WTC11 (cell line): ENCODE measurements at regions not wholly inside any gene's neighbourhood (a gene's known extent, or its start where the extent isn't known, plus 50 kb on each side); places are given as distances from the start of the nearest gene placed in this dataset.

ENCODE experiments used
- ATAC-seq: fragments of 200-7000 bp; cut with Tn5 transposase; 2 replicates; pipeline ENCODE4 v1.10.0; 2021; ENCODE audit warnings: mild to moderate bottlenecking, moderate library complexity
- CTCF ChIA-PET: fragments of 300-600 bp; sonication (Branson Sonifier 250); formaldehyde crosslinking; loops from one replicate; lab custom pipeline; 2021; ENCODE audit warnings: antibody characterized with exemption; lab: Charles Lee
- POLR2A ChIA-PET: fragments of 350-600 bp; sonication (Branson Sonifier 250); formaldehyde crosslinking; loops from one replicate; lab custom pipeline; 2021; ENCODE audit warnings: antibody characterized with exemption; lab: Charles Lee
- DNase-seq: peaks from one replicate; pipeline ENCODE4 v3.0.0; 2021; ENCODE audit warnings: low spot score
- H3K27ac Mint-ChIP-seq: 2 replicates; pipeline ENCODE4 v1.8.0; 2021; ENCODE audit warnings: mixed read lengths
- H3K27me3 Mint-ChIP-seq: 2 replicates; pipeline ENCODE4 v1.8.0; 2021; ENCODE audit warnings: low read depth, mild to moderate bottlenecking, moderate library complexity, mixed read lengths
- H3K36me3 Mint-ChIP-seq: 2 replicates; pipeline ENCODE4 v1.8.0; 2021; ENCODE audit warnings: mixed read lengths
- H3K4me1 Mint-ChIP-seq: 2 replicates; pipeline ENCODE4 v1.8.0; 2022; ENCODE audit warnings: mixed read lengths
- H3K4me3 Mint-ChIP-seq: 2 replicates; pipeline ENCODE4 v1.8.0; 2021; ENCODE audit warnings: mild to moderate bottlenecking, moderate library complexity, mixed read lengths
- H3K9me3 Mint-ChIP-seq: 2 replicates; pipeline ENCODE4 v1.8.0; 2021; ENCODE audit warnings: mixed read lengths
- FOXP1 ChIP-seq: sonication (generic); formaldehyde crosslinking; IDR thresholded peaks from 2 replicates; pipeline ENCODE4 v1.8.0; 2022; ENCODE audit warnings: missing genetic modification reagents, mild to moderate bottlenecking, moderate library complexity, borderline replicate concordance
- GABPB1 ChIP-seq: sonication (generic); formaldehyde crosslinking; IDR thresholded peaks from 2 replicates; pipeline ENCODE4 v1.8.1; 2023; ENCODE audit warnings: mild to moderate bottlenecking, missing genetic modification reagents
- GRHL2 ChIP-seq: fragments of 250-450 bp; sonication (Bioruptor Pico); IDR thresholded peaks from 2 replicates; pipeline ENCODE4 v1.8.0; 2022; ENCODE audit warnings: mild to moderate bottlenecking, moderate library complexity; ENCODE audit not compliant: insufficient replicate concordance, severe bottlenecking
- MXD4 ChIP-seq: fragments of 250-450 bp; sonication (Bioruptor Pico); IDR thresholded peaks from 2 replicates; pipeline ENCODE4 v1.8.0; 2021; ENCODE audit warnings: mild to moderate bottlenecking, moderate library complexity, borderline replicate concordance
- MYBL2 ChIP-seq: sonication (generic); formaldehyde crosslinking; IDR thresholded peaks from 2 replicates; pipeline ENCODE4 v1.8.1; 2023; ENCODE audit warnings: mild to moderate bottlenecking, moderate library complexity, missing genetic modification reagents
- NFE2L1 ChIP-seq: sonication (generic); formaldehyde crosslinking; IDR thresholded peaks from 2 replicates; pipeline ENCODE4 v1.8.1; 2023; ENCODE audit warnings: missing genetic modification reagents
- NR2C2 ChIP-seq: sonication (generic); formaldehyde crosslinking; IDR thresholded peaks from 2 replicates; pipeline ENCODE4 v1.8.0; 2022; ENCODE audit warnings: mild to moderate bottlenecking, missing genetic modification reagents
- SOX15 ChIP-seq: fragments of 250-450 bp; sonication (Bioruptor Pico); IDR thresholded peaks from 2 replicates; pipeline ENCODE4 v1.9.0; 2021; ENCODE audit warnings: mild to moderate bottlenecking
- SP1 ChIP-seq: sonication (generic); formaldehyde crosslinking; conservative IDR thresholded peaks from 2 replicates; pipeline ENCODE4 v1.8.1; 2022; ENCODE audit warnings: missing genetic modification reagents
- TEAD4 ChIP-seq: sonication (generic); formaldehyde crosslinking; IDR thresholded peaks from 2 replicates; pipeline ENCODE4 v1.8.0; 2022; ENCODE audit warnings: mild to moderate bottlenecking, missing genetic modification reagents
- ZNF232 ChIP-seq: sonication (generic); formaldehyde crosslinking; IDR thresholded peaks from 2 replicates; pipeline ENCODE4 v1.8.0; 2022; ENCODE audit warnings: mild to moderate bottlenecking, missing genetic modification reagents
- TF ChIP-seq, protein P1 (sequence below): sonication (generic); formaldehyde crosslinking; IDR thresholded peaks from 2 replicates; pipeline ENCODE4 v1.8.0; 2023; ENCODE audit warnings: missing genetic modification reagents, mild to moderate bottlenecking, borderline replicate concordance
- TF ChIP-seq, protein P2 (sequence below): fragments of 250-450 bp; sonication (Bioruptor Pico); conservative IDR thresholded peaks from 2 replicates; pipeline ENCODE4 v1.9.0; 2021; ENCODE audit warnings: mild to moderate bottlenecking
- TF ChIP-seq, protein P3 (sequence below): fragments of 250-450 bp; sonication (Bioruptor Pico); IDR thresholded peaks from 2 replicates; pipeline ENCODE4 v1.9.0; 2021; ENCODE audit warnings: mild to moderate bottlenecking
- TF ChIP-seq, protein P4 (sequence below): sonication (generic); formaldehyde crosslinking; conservative IDR thresholded peaks from 2 replicates; pipeline ENCODE4 v1.8.1; 2022; ENCODE audit warnings: mild to moderate bottlenecking, missing genetic modification reagents
- TF ChIP-seq, protein P5 (sequence below): sonication (generic); formaldehyde crosslinking; IDR thresholded peaks from 2 replicates; pipeline ENCODE4 v1.8.1; 2022; ENCODE audit warnings: low read depth, missing genetic modification reagents, borderline replicate concordance
- TF ChIP-seq, protein P6 (sequence below): fragments of 250-450 bp; sonication (Bioruptor Pico); IDR thresholded peaks from 2 replicates; pipeline ENCODE4 v1.9.0; 2021; ENCODE audit warnings: mild to moderate bottlenecking
- TF ChIP-seq, protein P7 (sequence below): sonication (generic); formaldehyde crosslinking; IDR thresholded peaks from 2 replicates; pipeline ENCODE4 v1.8.1; 2022; ENCODE audit warnings: mild to moderate bottlenecking, moderate library complexity, missing genetic modification reagents
- TF ChIP-seq, protein P8 (sequence below): fragments of 250-450 bp; sonication (Bioruptor Pico); IDR thresholded peaks from 2 replicates; pipeline ENCODE4 v1.8.0; 2021; ENCODE audit warnings: mild to moderate bottlenecking

DNA sequence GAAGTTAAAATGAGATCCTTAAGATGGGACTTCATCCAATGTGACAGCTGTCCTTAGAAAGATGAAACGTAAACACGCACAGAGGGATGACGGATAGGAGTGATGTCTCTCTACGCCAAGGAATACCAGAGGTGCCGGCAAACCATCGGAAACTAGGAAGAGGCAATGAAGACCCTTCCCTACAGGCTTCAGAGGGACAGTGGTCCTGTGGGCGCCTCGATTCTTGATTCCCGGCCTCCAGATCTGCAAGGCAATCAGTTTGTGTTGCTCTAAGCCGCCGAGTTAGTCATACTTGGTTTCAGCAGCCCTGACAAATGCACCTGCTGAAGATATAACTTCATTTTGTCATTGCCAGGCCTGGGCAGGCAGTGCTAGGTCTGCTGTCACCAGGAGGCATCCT, 1455.1 kb downstream of the TBC1D22A start (continued):
- TF ChIP-seq, protein P1, sequence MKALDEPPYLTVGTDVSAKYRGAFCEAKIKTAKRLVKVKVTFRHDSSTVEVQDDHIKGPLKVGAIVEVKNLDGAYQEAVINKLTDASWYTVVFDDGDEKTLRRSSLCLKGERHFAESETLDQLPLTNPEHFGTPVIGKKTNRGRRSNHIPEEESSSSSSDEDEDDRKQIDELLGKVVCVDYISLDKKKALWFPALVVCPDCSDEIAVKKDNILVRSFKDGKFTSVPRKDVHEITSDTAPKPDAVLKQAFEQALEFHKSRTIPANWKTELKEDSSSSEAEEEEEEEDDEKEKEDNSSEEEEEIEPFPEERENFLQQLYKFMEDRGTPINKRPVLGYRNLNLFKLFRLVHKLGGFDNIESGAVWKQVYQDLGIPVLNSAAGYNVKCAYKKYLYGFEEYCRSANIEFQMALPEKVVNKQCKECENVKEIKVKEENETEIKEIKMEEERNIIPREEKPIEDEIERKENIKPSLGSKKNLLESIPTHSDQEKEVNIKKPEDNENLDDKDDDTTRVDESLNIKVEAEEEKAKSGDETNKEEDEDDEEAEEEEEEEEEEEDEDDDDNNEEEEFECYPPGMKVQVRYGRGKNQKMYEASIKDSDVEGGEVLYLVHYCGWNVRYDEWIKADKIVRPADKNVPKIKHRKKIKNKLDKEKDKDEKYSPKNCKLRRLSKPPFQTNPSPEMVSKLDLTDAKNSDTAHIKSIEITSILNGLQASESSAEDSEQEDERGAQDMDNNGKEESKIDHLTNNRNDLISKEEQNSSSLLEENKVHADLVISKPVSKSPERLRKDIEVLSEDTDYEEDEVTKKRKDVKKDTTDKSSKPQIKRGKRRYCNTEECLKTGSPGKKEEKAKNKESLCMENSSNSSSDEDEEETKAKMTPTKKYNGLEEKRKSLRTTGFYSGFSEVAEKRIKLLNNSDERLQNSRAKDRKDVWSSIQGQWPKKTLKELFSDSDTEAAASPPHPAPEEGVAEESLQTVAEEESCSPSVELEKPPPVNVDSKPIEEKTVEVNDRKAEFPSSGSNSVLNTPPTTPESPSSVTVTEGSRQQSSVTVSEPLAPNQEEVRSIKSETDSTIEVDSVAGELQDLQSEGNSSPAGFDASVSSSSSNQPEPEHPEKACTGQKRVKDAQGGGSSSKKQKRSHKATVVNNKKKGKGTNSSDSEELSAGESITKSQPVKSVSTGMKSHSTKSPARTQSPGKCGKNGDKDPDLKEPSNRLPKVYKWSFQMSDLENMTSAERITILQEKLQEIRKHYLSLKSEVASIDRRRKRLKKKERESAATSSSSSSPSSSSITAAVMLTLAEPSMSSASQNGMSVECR (CRISPR knock-in tag): no peak
- TF ChIP-seq, protein P2, sequence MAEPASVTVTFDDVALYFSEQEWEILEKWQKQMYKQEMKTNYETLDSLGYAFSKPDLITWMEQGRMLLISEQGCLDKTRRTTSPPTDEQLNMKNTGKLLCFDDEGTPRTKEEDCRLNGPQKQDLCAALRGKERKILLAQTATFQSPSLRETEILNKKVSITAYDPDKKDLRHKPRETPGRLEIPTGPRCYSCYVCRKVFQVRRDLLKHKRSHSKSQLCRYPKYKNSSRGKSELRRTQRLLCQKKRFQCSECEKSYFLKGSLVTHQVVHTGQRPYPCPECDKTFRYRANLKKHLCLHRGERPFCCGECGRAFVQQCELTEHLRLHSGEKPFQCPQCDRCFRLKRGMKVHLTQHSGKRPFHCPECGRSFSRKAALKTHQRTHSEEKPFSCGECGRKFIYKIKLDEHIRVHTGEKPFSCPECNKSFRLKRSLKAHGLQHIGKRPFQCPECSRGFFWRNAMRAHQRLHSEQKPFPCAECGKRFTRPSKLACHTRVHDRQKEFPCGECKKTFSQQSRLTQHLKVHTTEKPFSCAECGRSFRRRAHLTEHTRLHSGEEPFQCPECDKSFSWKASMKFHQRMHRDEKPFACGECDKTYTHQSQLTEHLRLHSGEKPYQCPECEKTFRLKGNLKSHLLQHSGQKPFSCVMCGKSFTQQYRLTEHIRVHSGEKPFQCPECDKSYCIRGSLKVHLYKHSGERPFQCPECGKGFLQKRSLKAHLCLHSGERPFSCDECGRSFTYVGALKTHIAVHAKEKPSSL (CRISPR knock-in tag): no peak
- TF ChIP-seq, all 79 proteins: peak for 0

DNA sequence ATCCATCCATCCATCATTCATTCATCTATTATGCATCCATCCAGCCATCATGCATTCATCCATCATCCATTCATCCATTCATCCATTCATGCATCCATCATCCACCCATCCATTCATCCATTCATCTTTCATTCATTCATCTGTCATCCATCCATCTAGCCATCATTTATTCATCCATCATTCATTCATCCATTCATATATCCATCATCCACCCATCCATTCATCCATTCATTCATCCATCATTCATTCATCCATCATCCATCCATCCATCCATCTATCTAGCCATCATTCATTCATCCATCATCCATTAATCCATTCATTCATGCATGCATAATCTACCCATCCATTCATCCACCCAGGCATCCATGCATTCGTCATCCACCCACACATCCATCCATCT, 1450.3 kb downstream of the TBC1D22A start:
- ChIA-PET CTCF (no interaction called here), POLR2A (no interaction called here)
- Mint-ChIP-seq H3K4me3 (no peak overlapping the region), H3K4me1 (peaks cover 17% of the 10 kb centered on the region), H3K9me3 (no peaks in the 10 kb centered on the region), H3K27me3 (no peaks in the 10 kb centered on the region; the same call in 1 of the 2 replicates), H3K36me3 (no peaks in the 10 kb centered on the region), H3K27ac (no peak overlapping the region)
- ATAC-seq: no peak
- DNase-seq: no peak
- no peak for TF ChIP-seq SP1
- TF ChIP-seq, protein P3, sequence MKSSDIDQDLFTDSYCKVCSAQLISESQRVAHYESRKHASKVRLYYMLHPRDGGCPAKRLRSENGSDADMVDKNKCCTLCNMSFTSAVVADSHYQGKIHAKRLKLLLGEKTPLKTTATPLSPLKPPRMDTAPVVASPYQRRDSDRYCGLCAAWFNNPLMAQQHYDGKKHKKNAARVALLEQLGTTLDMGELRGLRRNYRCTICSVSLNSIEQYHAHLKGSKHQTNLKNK (CRISPR knock-in tag): no peak
- TF ChIP-seq, protein P4, sequence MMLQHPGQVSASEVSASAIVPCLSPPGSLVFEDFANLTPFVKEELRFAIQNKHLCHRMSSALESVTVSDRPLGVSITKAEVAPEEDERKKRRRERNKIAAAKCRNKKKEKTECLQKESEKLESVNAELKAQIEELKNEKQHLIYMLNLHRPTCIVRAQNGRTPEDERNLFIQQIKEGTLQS (CRISPR knock-in tag): no peak
- no peak for TF ChIP-seq ZNF232
- TF ChIP-seq, protein P5, sequence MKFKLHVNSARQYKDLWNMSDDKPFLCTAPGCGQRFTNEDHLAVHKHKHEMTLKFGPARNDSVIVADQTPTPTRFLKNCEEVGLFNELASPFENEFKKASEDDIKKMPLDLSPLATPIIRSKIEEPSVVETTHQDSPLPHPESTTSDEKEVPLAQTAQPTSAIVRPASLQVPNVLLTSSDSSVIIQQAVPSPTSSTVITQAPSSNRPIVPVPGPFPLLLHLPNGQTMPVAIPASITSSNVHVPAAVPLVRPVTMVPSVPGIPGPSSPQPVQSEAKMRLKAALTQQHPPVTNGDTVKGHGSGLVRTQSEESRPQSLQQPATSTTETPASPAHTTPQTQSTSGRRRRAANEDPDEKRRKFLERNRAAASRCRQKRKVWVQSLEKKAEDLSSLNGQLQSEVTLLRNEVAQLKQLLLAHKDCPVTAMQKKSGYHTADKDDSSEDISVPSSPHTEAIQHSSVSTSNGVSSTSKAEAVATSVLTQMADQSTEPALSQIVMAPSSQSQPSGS (CRISPR knock-in tag): no peak
- TF ChIP-seq MXD4 (CRISPR knock-in tag): no peak
- TF ChIP-seq GRHL2 (CRISPR knock-in tag): no peak
- TF ChIP-seq, protein P6, sequence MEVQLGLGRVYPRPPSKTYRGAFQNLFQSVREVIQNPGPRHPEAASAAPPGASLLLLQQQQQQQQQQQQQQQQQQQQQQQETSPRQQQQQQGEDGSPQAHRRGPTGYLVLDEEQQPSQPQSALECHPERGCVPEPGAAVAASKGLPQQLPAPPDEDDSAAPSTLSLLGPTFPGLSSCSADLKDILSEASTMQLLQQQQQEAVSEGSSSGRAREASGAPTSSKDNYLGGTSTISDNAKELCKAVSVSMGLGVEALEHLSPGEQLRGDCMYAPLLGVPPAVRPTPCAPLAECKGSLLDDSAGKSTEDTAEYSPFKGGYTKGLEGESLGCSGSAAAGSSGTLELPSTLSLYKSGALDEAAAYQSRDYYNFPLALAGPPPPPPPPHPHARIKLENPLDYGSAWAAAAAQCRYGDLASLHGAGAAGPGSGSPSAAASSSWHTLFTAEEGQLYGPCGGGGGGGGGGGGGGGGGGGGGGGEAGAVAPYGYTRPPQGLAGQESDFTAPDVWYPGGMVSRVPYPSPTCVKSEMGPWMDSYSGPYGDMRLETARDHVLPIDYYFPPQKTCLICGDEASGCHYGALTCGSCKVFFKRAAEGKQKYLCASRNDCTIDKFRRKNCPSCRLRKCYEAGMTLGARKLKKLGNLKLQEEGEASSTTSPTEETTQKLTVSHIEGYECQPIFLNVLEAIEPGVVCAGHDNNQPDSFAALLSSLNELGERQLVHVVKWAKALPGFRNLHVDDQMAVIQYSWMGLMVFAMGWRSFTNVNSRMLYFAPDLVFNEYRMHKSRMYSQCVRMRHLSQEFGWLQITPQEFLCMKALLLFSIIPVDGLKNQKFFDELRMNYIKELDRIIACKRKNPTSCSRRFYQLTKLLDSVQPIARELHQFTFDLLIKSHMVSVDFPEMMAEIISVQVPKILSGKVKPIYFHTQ (CRISPR knock-in tag): no peak
- no peak for TF ChIP-seq GABPB1 (CRISPR knock-in tag)
- no peak for TF ChIP-seq NR2C2 (CRISPR knock-in tag)
- TF ChIP-seq, protein P7, sequence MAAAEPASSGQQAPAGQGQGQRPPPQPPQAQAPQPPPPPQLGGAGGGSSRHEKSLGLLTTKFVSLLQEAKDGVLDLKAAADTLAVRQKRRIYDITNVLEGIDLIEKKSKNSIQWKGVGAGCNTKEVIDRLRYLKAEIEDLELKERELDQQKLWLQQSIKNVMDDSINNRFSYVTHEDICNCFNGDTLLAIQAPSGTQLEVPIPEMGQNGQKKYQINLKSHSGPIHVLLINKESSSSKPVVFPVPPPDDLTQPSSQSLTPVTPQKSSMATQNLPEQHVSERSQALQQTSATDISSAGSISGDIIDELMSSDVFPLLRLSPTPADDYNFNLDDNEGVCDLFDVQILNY (CRISPR knock-in tag): no peak
- no peak for TF ChIP-seq FOXP1 (CRISPR knock-in tag)
- TF ChIP-seq, protein P8, sequence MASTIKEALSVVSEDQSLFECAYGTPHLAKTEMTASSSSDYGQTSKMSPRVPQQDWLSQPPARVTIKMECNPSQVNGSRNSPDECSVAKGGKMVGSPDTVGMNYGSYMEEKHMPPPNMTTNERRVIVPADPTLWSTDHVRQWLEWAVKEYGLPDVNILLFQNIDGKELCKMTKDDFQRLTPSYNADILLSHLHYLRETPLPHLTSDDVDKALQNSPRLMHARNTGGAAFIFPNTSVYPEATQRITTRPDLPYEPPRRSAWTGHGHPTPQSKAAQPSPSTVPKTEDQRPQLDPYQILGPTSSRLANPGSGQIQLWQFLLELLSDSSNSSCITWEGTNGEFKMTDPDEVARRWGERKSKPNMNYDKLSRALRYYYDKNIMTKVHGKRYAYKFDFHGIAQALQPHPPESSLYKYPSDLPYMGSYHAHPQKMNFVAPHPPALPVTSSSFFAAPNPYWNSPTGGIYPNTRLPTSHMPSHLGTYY (CRISPR knock-in tag): no peak
- no peak for TF ChIP-seq NFE2L1
- TF ChIP-seq MYBL2 (CRISPR knock-in tag): no peak
- no peak for TF ChIP-seq SOX15 (CRISPR knock-in tag)
- no peak for TF ChIP-seq TEAD4 (CRISPR knock-in tag)
